ENCODE measurements at regions not wholly inside any gene's neighbourhood (a gene's known extent, or its start where the extent isn't known, plus 50 kb on each side); places are given as distances from the start of the nearest gene placed in this dataset.

DNA sequence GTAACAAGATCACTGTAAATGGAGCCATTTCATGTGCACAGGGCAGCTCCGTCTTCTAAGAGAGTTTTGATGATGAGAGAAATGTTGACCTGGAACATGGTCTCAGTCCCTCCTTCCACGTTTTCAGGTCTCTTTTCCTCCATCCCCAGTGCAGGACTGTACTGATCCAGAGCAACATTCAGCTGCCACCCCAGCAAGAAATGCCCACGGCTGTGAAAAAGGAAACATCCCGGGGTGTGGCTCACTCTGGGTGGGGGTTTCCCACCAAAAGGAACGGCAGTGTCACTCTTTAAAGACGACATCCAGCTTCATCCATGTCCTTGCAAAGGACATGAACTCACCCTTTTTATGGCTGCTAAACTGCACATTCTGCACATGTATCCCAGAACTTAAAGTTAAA lies 92.6 kb downstream of the ERMARD start:
- H3K27me3 Mint-ChIP-seq (ENCODE audit: low read depth in 2 of 2): peaks cover 18 to 31% of the 10 kb centered on the region in 2 donors
- intact Hi-C loops (cut with micrococcal nuclease): no loop called here
- DNase-seq (no peak), ATAC-seq (no peak)
- Histone ChIP-seq H3K4me3 (ENCODE audit: low read length) (no peak overlapping the region), H3K4me1 (ENCODE audit: control insufficient read depth, insufficient read depth, low read length) (no peaks in the 10 kb centered on the region), H3K27ac (ENCODE audit: low read length) (no peak overlapping the region), H3K9me3 (ENCODE audit: control insufficient read depth, insufficient read depth, low read length) (no peaks in the 10 kb centered on the region), H3K36me3 (ENCODE audit: control insufficient read depth, insufficient read depth, low read length) (no peaks in the 10 kb centered on the region), H3K27me3 (ENCODE audit: control insufficient read depth, insufficient read depth, low read length) (no peaks in the 10 kb centered on the region)
- H3K9me3 Mint-ChIP-seq: no peaks in the 10 kb centered on the region
- H3K36me3 Mint-ChIP-seq: no peaks in the 10 kb centered on the region
- H3K27ac Mint-ChIP-seq: no peak overlapping the region
- WGBS (ENCODE audit: insufficient coverage): 71% methylated on average over 6 of the region's 6 CpGs
- H3K4me3 Mint-ChIP-seq: no peak overlapping the region
- TF ChIP-seq, protein P1, sequence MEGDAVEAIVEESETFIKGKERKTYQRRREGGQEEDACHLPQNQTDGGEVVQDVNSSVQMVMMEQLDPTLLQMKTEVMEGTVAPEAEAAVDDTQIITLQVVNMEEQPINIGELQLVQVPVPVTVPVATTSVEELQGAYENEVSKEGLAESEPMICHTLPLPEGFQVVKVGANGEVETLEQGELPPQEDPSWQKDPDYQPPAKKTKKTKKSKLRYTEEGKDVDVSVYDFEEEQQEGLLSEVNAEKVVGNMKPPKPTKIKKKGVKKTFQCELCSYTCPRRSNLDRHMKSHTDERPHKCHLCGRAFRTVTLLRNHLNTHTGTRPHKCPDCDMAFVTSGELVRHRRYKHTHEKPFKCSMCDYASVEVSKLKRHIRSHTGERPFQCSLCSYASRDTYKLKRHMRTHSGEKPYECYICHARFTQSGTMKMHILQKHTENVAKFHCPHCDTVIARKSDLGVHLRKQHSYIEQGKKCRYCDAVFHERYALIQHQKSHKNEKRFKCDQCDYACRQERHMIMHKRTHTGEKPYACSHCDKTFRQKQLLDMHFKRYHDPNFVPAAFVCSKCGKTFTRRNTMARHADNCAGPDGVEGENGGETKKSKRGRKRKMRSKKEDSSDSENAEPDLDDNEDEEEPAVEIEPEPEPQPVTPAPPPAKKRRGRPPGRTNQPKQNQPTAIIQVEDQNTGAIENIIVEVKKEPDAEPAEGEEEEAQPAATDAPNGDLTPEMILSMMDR (IDR thresholded peaks at IDR 0.05): no peak
- peaks cover 0 to 4% of the 10 kb centered on the region in 2 donors for H3K4me1 Mint-ChIP-seq

DNA sequence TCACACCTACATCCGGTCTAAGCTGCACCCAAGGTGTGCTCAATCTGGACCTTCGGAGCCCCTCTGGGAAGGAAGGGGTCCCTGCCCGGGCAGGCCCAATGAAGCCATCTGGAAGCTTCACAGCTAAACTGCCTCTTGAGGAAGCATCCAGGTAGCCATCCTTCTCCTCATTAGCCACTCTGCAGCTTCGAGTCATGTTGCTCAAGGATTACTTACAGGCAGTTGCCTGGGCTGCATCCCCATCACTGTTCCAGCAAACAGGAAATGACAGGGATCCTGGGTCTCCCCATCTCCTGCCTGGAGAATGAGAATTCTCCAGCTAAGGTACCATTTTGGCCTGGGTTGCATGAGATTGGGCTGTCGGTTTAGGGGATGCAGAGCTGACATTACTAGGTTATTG lies 91.7 kb downstream of the ERMARD start:
- Histone ChIP-seq H3K4me3 (ENCODE audit: low read length) (no peak overlapping the region), H3K36me3 (ENCODE audit: control insufficient read depth, insufficient read depth, low read length) (no peaks in the 10 kb centered on the region), H3K9me3 (ENCODE audit: control insufficient read depth, insufficient read depth, low read length) (no peaks in the 10 kb centered on the region), H3K27me3 (ENCODE audit: control insufficient read depth, insufficient read depth, low read length) (no peaks in the 10 kb centered on the region), H3K4me1 (ENCODE audit: control insufficient read depth, insufficient read depth, low read length) (no peaks in the 10 kb centered on the region), H3K27ac (ENCODE audit: low read length) (no peak overlapping the region)
- WGBS (ENCODE audit: insufficient coverage): 90% methylated on average over 5 of the region's 5 CpGs
- intact Hi-C loops (cut with micrococcal nuclease): no loop called here
- H3K4me3 Mint-ChIP-seq: no peak overlapping the region
- no peak overlapping the region for H3K27ac Mint-ChIP-seq
- H3K9me3 Mint-ChIP-seq: no peaks in the 10 kb centered on the region
- DNase-seq (no peak), ATAC-seq (no peak)
- peaks cover 0 to 4% of the 10 kb centered on the region in 2 donors for H3K4me1 Mint-ChIP-seq
- H3K36me3 Mint-ChIP-seq: no peaks in the 10 kb centered on the region
- TF ChIP-seq, protein P1 (IDR thresholded peaks at IDR 0.05): no peak
- peaks cover 25 to 38% of the 10 kb centered on the region in 2 donors for H3K27me3 Mint-ChIP-seq (ENCODE audit: low read depth in 2 of 2)

DNA sequence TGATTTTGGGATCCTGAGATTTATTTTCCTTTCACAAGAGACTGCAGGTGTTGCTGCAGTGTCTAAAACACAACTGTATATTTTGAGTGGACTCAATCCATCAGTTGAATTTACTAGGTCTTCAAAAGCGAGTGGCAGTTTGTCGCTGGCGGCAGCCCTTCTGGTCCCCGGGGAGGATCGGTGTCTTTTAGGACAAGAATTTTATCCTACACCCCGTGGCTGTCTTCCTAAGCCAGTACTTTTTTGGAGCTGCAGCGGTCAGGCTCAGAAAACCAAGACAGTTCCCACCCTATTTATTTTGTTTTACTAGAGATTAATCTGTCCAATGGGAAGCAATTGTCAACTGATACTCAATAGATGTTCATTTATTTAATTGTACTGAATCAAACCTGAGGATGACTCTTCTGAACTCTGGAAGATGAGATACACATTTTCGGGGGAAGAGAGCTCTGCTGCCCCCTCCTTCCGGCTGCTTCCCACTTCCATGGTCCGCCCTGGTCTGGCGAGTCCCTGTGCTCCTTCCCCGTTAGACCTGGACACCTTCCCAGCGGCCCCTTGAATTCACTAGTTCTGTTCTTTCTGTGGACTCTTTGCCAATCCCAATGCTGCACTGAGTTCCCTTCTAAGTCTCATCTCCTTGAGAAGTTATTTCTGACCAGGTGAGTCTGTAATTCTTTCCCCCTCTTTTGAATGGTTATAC lies 90.6 kb downstream of the ERMARD start:
- DNase-seq: no peak
- ATAC-seq: no peak
- no peak overlapping the region for H3K4me3 Mint-ChIP-seq
- H3K4me1 Mint-ChIP-seq: peaks cover 0 to 4% of the 10 kb centered on the region in 2 donors
- intact Hi-C loops (cut with micrococcal nuclease): no loop called here
- no peaks in the 10 kb centered on the region for H3K9me3 ChIP-seq (ENCODE audit: control insufficient read depth, insufficient read depth, low read length)
- H3K27me3 Mint-ChIP-seq (ENCODE audit: low read depth in 2 of 2): peaks cover 23 to 41% of the 10 kb centered on the region in 2 donors
- no peaks in the 10 kb centered on the region for H3K27me3 ChIP-seq (ENCODE audit: control insufficient read depth, insufficient read depth, low read length)
- WGBS (ENCODE audit: insufficient coverage): 94% methylated on average over 13 of the region's 13 CpGs
- H3K9me3 Mint-ChIP-seq: no peaks in the 10 kb centered on the region
- no peak overlapping the region for H3K27ac ChIP-seq (ENCODE audit: low read length)
- no peak overlapping the region for H3K4me3 ChIP-seq (ENCODE audit: low read length)
- H3K4me1 ChIP-seq (ENCODE audit: control insufficient read depth, insufficient read depth, low read length): no peaks in the 10 kb centered on the region
- H3K36me3 Mint-ChIP-seq: no peaks in the 10 kb centered on the region
- TF ChIP-seq, protein P1 (IDR thresholded peaks at IDR 0.05): no peak
- H3K27ac Mint-ChIP-seq: no peak overlapping the region
- H3K36me3 ChIP-seq (ENCODE audit: control insufficient read depth, insufficient read depth, low read length): no peaks in the 10 kb centered on the region

DNA sequence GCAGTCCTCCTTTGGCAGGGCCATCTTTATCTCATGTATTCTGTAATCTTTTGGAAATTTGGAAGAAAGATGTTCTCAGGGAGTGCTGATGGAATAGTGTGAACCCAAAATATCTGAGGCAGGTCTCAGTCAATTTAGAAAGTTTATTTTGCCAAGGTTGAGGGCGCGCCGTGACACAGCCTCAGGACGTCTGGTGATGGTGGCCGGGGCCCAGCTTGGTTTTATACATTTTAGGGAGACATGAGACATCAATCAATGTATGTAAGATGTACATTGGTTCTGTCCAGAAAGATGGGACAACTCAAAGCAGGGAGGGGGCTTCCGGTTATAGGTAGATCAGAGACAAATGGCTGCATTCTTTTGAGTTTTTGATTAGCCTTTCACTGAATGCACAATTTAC lies 89.8 kb downstream of the ERMARD start:
- ATAC-seq (no peak), DNase-seq (no peak)
- no peaks in the 10 kb centered on the region for H3K36me3 ChIP-seq (ENCODE audit: control insufficient read depth, insufficient read depth, low read length)
- WGBS (ENCODE audit: insufficient coverage): 93% methylated on average over 6 of the region's 6 CpGs
- peaks cover 24 to 49% of the 10 kb centered on the region in 2 donors for H3K27me3 Mint-ChIP-seq (ENCODE audit: low read depth in 2 of 2)
- H3K4me1 Mint-ChIP-seq: peaks cover 0 to 4% of the 10 kb centered on the region in 2 donors
- no peak overlapping the region for H3K4me3 ChIP-seq (ENCODE audit: low read length)
- intact Hi-C loops (cut with micrococcal nuclease): no loop called here
- H3K9me3 ChIP-seq (ENCODE audit: control insufficient read depth, insufficient read depth, low read length): no peaks in the 10 kb centered on the region
- no peaks in the 10 kb centered on the region for H3K9me3 Mint-ChIP-seq
- H3K36me3 Mint-ChIP-seq: no peaks in the 10 kb centered on the region
- no peak overlapping the region for H3K27ac ChIP-seq (ENCODE audit: low read length)
- H3K27ac Mint-ChIP-seq: no peak overlapping the region
- no peaks in the 10 kb centered on the region for H3K27me3 ChIP-seq (ENCODE audit: control insufficient read depth, insufficient read depth, low read length)
- TF ChIP-seq, protein P1 (IDR thresholded peaks at IDR 0.05): no peak
- H3K4me3 Mint-ChIP-seq: no peak overlapping the region
- no peaks in the 10 kb centered on the region for H3K4me1 ChIP-seq (ENCODE audit: control insufficient read depth, insufficient read depth, low read length)

All from natural killer cell (primary cell).